H9 (cell line): ENCODE measurements at regions not wholly inside any gene's neighbourhood (a gene's known extent, or its start where the extent isn't known, plus 50 kb on each side); places are given as distances from the start of the nearest gene placed in this dataset.

ENCODE experiments used
- DNase-seq: peaks from one replicate; pipeline ENCODE4 v3.0.0-alpha.2; 2017
- H2AFZ ChIP-seq: one replicate; pipeline ENCODE4 v1.6.1; 2013; ENCODE audit warnings: mild to moderate bottlenecking, low read length, control low read depth, moderate library complexity
- H2AK5ac ChIP-seq: 2 replicates; pipeline ENCODE4 v1.6.1; 2013; ENCODE audit warnings: low read length, control low read depth, mixed read lengths; ENCODE audit not compliant: insufficient read length
- H2BK120ac ChIP-seq: one replicate; pipeline ENCODE4 v1.6.1; 2013; ENCODE audit warnings: low read depth, mild to moderate bottlenecking, low read length, control low read depth, inconsistent platforms; ENCODE audit not compliant: poor library complexity, severe bottlenecking
- H2BK12ac ChIP-seq: 2 replicates; pipeline ENCODE4 v1.6.1; 2013; ENCODE audit warnings: low read length, control low read depth, mixed read lengths, low read depth; ENCODE audit not compliant: insufficient read length
- H2BK15ac ChIP-seq: 2 replicates; pipeline ENCODE4 v1.6.1; 2013; ENCODE audit warnings: low read depth, low read length, control low read depth
- H2BK20ac ChIP-seq: one replicate; pipeline ENCODE4 v1.6.1; 2013; ENCODE audit warnings: low read depth, mild to moderate bottlenecking, low read length, control low read depth, inconsistent platforms; ENCODE audit not compliant: poor library complexity, severe bottlenecking
- H2BK5ac ChIP-seq: 2 replicates; pipeline ENCODE4 v1.6.1; 2013; ENCODE audit warnings: low read length, control low read depth, mixed read lengths; ENCODE audit not compliant: insufficient read length
- H3K14ac ChIP-seq: 2 replicates; pipeline ENCODE4 v1.6.1; 2013; ENCODE audit warnings: low read length, control low read depth; ENCODE audit not compliant: insufficient read depth
- H3K18ac ChIP-seq: 2 replicates; pipeline ENCODE4 v1.6.1; 2013; ENCODE audit warnings: low read depth, mild to moderate bottlenecking, mixed read lengths, low read length, control low read depth; ENCODE audit not compliant: insufficient read length
- H3K23ac ChIP-seq: 2 replicates; pipeline ENCODE4 v1.6.1; 2013; ENCODE audit warnings: low read length, control low read depth, mixed read lengths, low read depth; ENCODE audit not compliant: insufficient read length
- H3K23me2 ChIP-seq: 2 replicates; pipeline ENCODE4 v1.6.1; 2013; ENCODE audit warnings: low read depth, mild to moderate bottlenecking, mixed read lengths, low read length, control low read depth; ENCODE audit not compliant: insufficient read length, poor library complexity, severe bottlenecking
- H3K27ac ChIP-seq: 2 replicates; pipeline ENCODE4 v1.5.1; 2013; ENCODE audit warnings: low read length, control low read depth, mixed read lengths, low read depth; ENCODE audit not compliant: insufficient read length
- H3K27me3 ChIP-seq: 2 replicates; pipeline ENCODE4 v1.6.1; 2013; ENCODE audit warnings: low read length, control low read depth, inconsistent platforms; ENCODE audit not compliant: insufficient read depth
- H3K4ac ChIP-seq: 2 replicates; pipeline ENCODE4 v1.6.1; 2013; ENCODE audit warnings: low read depth, mild to moderate bottlenecking, control low read depth, inconsistent platforms, low read length, moderate library complexity
- H3K4me1 ChIP-seq: 2 replicates; pipeline ENCODE4 v1.6.1; 2013; ENCODE audit warnings: low read length, control low read depth, inconsistent platforms; ENCODE audit not compliant: insufficient read depth
- H3K4me2 ChIP-seq: 2 replicates; pipeline ENCODE4 v1.6.1; 2013; ENCODE audit warnings: low read length, control low read depth, mixed read lengths; ENCODE audit not compliant: insufficient read length, insufficient read depth
- H3K56ac ChIP-seq: 2 replicates; pipeline ENCODE4 v1.6.1; 2013; ENCODE audit warnings: low read depth, mild to moderate bottlenecking, mixed read lengths, low read length, control low read depth; ENCODE audit not compliant: insufficient read length
- H3K79me1 ChIP-seq: 2 replicates; pipeline ENCODE4 v1.6.1; 2013; ENCODE audit warnings: low read depth, mild to moderate bottlenecking, moderate library complexity, low read length, control low read depth, inconsistent platforms; ENCODE audit not compliant: insufficient read depth, poor library complexity, severe bottlenecking
- H3K79me2 ChIP-seq: 2 replicates; pipeline ENCODE4 v1.6.1; 2013; ENCODE audit warnings: low read length, control low read depth, inconsistent platforms; ENCODE audit not compliant: insufficient read depth
- H3K9ac ChIP-seq: 2 replicates; pipeline ENCODE4 v1.6.1; 2013; ENCODE audit warnings: low read length, control low read depth, mixed read lengths; ENCODE audit not compliant: insufficient read length; ENCODE audit errors: extremely low read depth
- H3K9me3 ChIP-seq: one replicate; pipeline ENCODE4 v1.6.1; 2013; ENCODE audit warnings: low read depth, low read length, inconsistent platforms; ENCODE audit not compliant: control insufficient read depth
- H3T11ph ChIP-seq: one replicate; pipeline ENCODE4 v1.6.1; 2013; ENCODE audit warnings: mild to moderate bottlenecking, low read length, control low read depth, inconsistent platforms
- H4K20me1 ChIP-seq: one replicate; pipeline ENCODE4 v1.6.1; 2013; ENCODE audit not compliant: control insufficient read depth, insufficient read length, insufficient read depth
- H4K5ac ChIP-seq: 2 replicates; pipeline ENCODE4 v1.6.1; 2013; ENCODE audit warnings: low read depth, mild to moderate bottlenecking, mixed read lengths, low read length, control low read depth; ENCODE audit not compliant: insufficient read length
- H4K8ac ChIP-seq: replicated peaks from 2 replicates; pipeline ENCODE4 v1.6.1; 2013; ENCODE audit warnings: low read length, control low read depth, mixed read lengths, low read depth; ENCODE audit not compliant: insufficient read length
- H4K91ac ChIP-seq: 2 replicates; pipeline ENCODE4 v1.6.1; 2013; ENCODE audit warnings: low read depth, mild to moderate bottlenecking, moderate library complexity, mixed read lengths, low read length, control low read depth; ENCODE audit not compliant: insufficient read length
- H3K27ac Mint-ChIP-seq, 3 experiments: 2 replicates in 2 of 3; 3 replicates in 1 of 3; pipeline ENCODE4 v1.8.0; 2020 to 2021; ENCODE audit warnings: mixed read lengths in 3 of 3, mild to moderate bottlenecking in 1 of 3, moderate library complexity in 1 of 3
- H3K27me3 Mint-ChIP-seq: 2 replicates; pipeline ENCODE4 v1.8.0; 2021; ENCODE audit warnings: low read depth, mild to moderate bottlenecking, moderate library complexity, mixed read lengths
- H3K36me3 Mint-ChIP-seq, 3 experiments: 2 replicates in 2 of 3; 3 replicates in 1 of 3; pipeline ENCODE4 v1.8.0; 2020 to 2021; ENCODE audit warnings: low read depth in 3 of 3, mixed read lengths in 3 of 3; ENCODE audit not compliant: insufficient read depth in 1 of 3
- H3K4me1 Mint-ChIP-seq, 2 experiments: 2 replicates each; pipeline ENCODE4 v1.8.0; 2020; ENCODE audit warnings: mixed read lengths in 2 of 2
- H3K4me3 Mint-ChIP-seq, 2 experiments: 2 replicates in 1 of 2; 3 replicates in 1 of 2; pipeline ENCODE4 v1.8.0; 2020 to 2021; ENCODE audit warnings: mild to moderate bottlenecking in 2 of 2, mixed read lengths in 2 of 2, moderate library complexity in 1 of 2
- H3K9me3 Mint-ChIP-seq, 2 experiments: 2 replicates in 1 of 2; 3 replicates in 1 of 2; pipeline ENCODE4 v1.8.0; 2020; ENCODE audit warnings: mild to moderate bottlenecking in 2 of 2, mixed read lengths in 2 of 2, moderate library complexity in 1 of 2
- CTCF ChIP-seq: fragments of 200-600 bp; sonication (generic); conservative IDR thresholded peaks from 3 replicates; pipeline ENCODE4 v1.8.0; 2021; ENCODE audit warnings: antibody characterized with exemption, mild to moderate bottlenecking
- WGBS: extraction: QIAGEN DNeasy Blood & Tissue Kit; methylation state at CpG from one replicate; pipeline ENCODE4 v1.1.7; 2013; ENCODE audit warnings: missing lambda C conversion rate, low lambda C conversion rate, mixed read lengths; ENCODE audit not compliant: insufficient read length; ENCODE audit errors: extremely low coverage; 5-methylcytosine and 5-hydroxymethylcytosine counted together

GRCh38 chr5:168023191-168023590 is 268.3 kb upstream of the WWC1 start:
- no peak overlapping the region for H4K91ac ChIP-seq
- H3K56ac ChIP-seq, result no peak overlapping the region
- H3K23me2 ChIP-seq, result no peaks in the 10 kb centered on the region
- no peak overlapping the region for H3K4me2 ChIP-seq
- H3K9me3 Mint-ChIP-seq, result no peaks in the 10 kb centered on the region
- no peak overlapping the region for H2BK15ac ChIP-seq
- no peak overlapping the region for H3K27ac Mint-ChIP-seq
- no peak overlapping the region for H2AK5ac ChIP-seq
- H3K27ac ChIP-seq, result no peak overlapping the region
- no peak overlapping the region for H3K23ac ChIP-seq
- H3K79me1 ChIP-seq, result no peaks in the 10 kb centered on the region
- H3K4me1 Mint-ChIP-seq, result peaks cover 8 to 14% of the 10 kb centered on the region in 2 experiments
- no peak for DNase-seq
- H3K14ac ChIP-seq, result no peak overlapping the region
- no peaks in the 10 kb centered on the region for H3K9me3 ChIP-seq
- no peak overlapping the region for H2BK20ac ChIP-seq
- no peaks in the 10 kb centered on the region for H3K36me3 Mint-ChIP-seq
- no peak overlapping the region for H3K4me3 Mint-ChIP-seq
- H4K20me1 ChIP-seq, result no peaks in the 10 kb centered on the region
- no CpG with 5 or more reads among the region's 15 CpGs for WGBS
- H2AFZ ChIP-seq, result no peak overlapping the region
- no peak overlapping the region for H4K5ac ChIP-seq
- no peak overlapping the region for H3K9ac ChIP-seq
- H3K27me3 Mint-ChIP-seq, result no peaks in the 10 kb centered on the region
- H3K4me1 ChIP-seq, result no peaks in the 10 kb centered on the region
- H2BK120ac ChIP-seq, result no peak overlapping the region
- H3K4ac ChIP-seq, result no peak overlapping the region
- H2BK12ac ChIP-seq, result no peak overlapping the region
- no peak overlapping the region for H3K18ac ChIP-seq
- H3K27me3 ChIP-seq, result no peaks in the 10 kb centered on the region
- no peak overlapping the region for H4K8ac ChIP-seq
- TF ChIP-seq CTCF, result no peak
- no peaks in the 10 kb centered on the region for H3K79me2 ChIP-seq
- H3T11ph ChIP-seq, result no peak overlapping the region
- no peak overlapping the region for H2BK5ac ChIP-seq
